ENCODE measurements at regions not wholly inside any gene's neighbourhood (a gene's known extent, or its start where the extent isn't known, plus 50 kb on each side); places are given as distances from the start of the nearest gene placed in this dataset.
"Not testable (repeated sequence)": the region's sequence is repeated elsewhere in the genome, so short reads cannot be mapped to it uniquely, and the experiment has no call there.

- DNase-seq (ENCODE audit: low spot score): no peak
- no peaks in the 10 kb centered on the region for H3K27me3 Mint-ChIP-seq (ENCODE audit: low read depth)
- no peaks in the 10 kb centered on the region for H3K4me1 Mint-ChIP-seq (ENCODE audit: low read depth)
- H3K4me3 Mint-ChIP-seq: no peak overlapping the region
- H3K36me3 Mint-ChIP-seq (ENCODE audit: low read depth): no peaks in the 10 kb centered on the region
- H3K9me3 Mint-ChIP-seq: no peaks in the 10 kb centered on the region
- H3K27ac Mint-ChIP-seq: no peak overlapping the region
Measured at GRCh38 chr1:163442895-163443294, 121.1 kb downstream of the NUF2 start.

- H3K9me3 Mint-ChIP-seq: no peaks in the 10 kb centered on the region
- no peak for DNase-seq (ENCODE audit: low spot score)
- no peaks in the 10 kb centered on the region for H3K4me1 Mint-ChIP-seq (ENCODE audit: low read depth)
- H3K27me3 Mint-ChIP-seq (ENCODE audit: low read depth): no peaks in the 10 kb centered on the region
- H3K27ac Mint-ChIP-seq: no peak overlapping the region
- H3K4me3 Mint-ChIP-seq: no peak overlapping the region
- no peaks in the 10 kb centered on the region for H3K36me3 Mint-ChIP-seq (ENCODE audit: low read depth)
Measured at GRCh38 chr1:163443863-163444262, 122.1 kb downstream of the NUF2 start.

GRCh38 chr1:163444665-163445064 is 122.9 kb downstream of the NUF2 start:
- Mint-ChIP-seq H3K27me3 (ENCODE audit: low read depth) (no peaks in the 10 kb centered on the region), H3K4me3 (no peak overlapping the region)

GRCh38 chr1:163450986-163451385 is 129.2 kb downstream of the NUF2 start:
- Mint-ChIP-seq H3K27me3 (ENCODE audit: low read depth) (no peaks in the 10 kb centered on the region), H3K4me1 (ENCODE audit: low read depth) (no peaks in the 10 kb centered on the region), H3K9me3 (no peaks in the 10 kb centered on the region), H3K36me3 (ENCODE audit: low read depth) (no peaks in the 10 kb centered on the region), H3K4me3 (no peak overlapping the region), H3K27ac (no peak overlapping the region)
- DNase-seq (ENCODE audit: low spot score): no peak

More at GRCh38 chr1:163444665-163445064, 122.9 kb downstream of the NUF2 start:
- H3K9me3 Mint-ChIP-seq: no peaks in the 10 kb centered on the region
- no peaks in the 10 kb centered on the region for H3K36me3 Mint-ChIP-seq (ENCODE audit: low read depth)
- DNase-seq (ENCODE audit: low spot score): no peak
- H3K4me1 Mint-ChIP-seq (ENCODE audit: low read depth): no peaks in the 10 kb centered on the region
- H3K27ac Mint-ChIP-seq: no peak overlapping the region

GRCh38 chr1:163459539-163459938 is 137.8 kb downstream of the NUF2 start:
- H3K27ac Mint-ChIP-seq: no peak overlapping the region
- no peak overlapping the region for H3K4me3 Mint-ChIP-seq
- no peaks in the 10 kb centered on the region for H3K27me3 Mint-ChIP-seq (ENCODE audit: low read depth)
- H3K36me3 Mint-ChIP-seq (ENCODE audit: low read depth): no peaks in the 10 kb centered on the region
- no peak for DNase-seq (ENCODE audit: low spot score)
- H3K9me3 Mint-ChIP-seq: no peaks in the 10 kb centered on the region
- no peaks in the 10 kb centered on the region for H3K4me1 Mint-ChIP-seq (ENCODE audit: low read depth)

GRCh38 chr1:163467289-163467688 is 145.5 kb downstream of the NUF2 start:
- Mint-ChIP-seq H3K9me3 (no peaks in the 10 kb centered on the region), H3K4me1 (ENCODE audit: low read depth) (no peaks in the 10 kb centered on the region), H3K27ac (no peak overlapping the region), H3K36me3 (ENCODE audit: low read depth) (no peaks in the 10 kb centered on the region), H3K4me3 (no peak overlapping the region), H3K27me3 (ENCODE audit: low read depth) (no peaks in the 10 kb centered on the region)
- no peak for DNase-seq (ENCODE audit: low spot score)

GRCh38 chr1:163471779-163472650 is 150.3 kb downstream of the NUF2 start:
- Mint-ChIP-seq H3K27me3 (ENCODE audit: low read depth) (no peaks in the 10 kb centered on the region), H3K27ac (no peak overlapping the region), H3K4me3 (no peak overlapping the region), H3K36me3 (ENCODE audit: low read depth) (no peaks in the 10 kb centered on the region), H3K4me1 (ENCODE audit: low read depth) (no peaks in the 10 kb centered on the region), H3K9me3 (no peaks in the 10 kb centered on the region)
- DNase-seq (ENCODE audit: low spot score): no peak

GRCh38 chr1:163472651-163473248 is 151.0 kb downstream of the NUF2 start:
- no peak overlapping the region for H3K27ac Mint-ChIP-seq
- no peaks in the 10 kb centered on the region for H3K27me3 Mint-ChIP-seq (ENCODE audit: low read depth)
- H3K9me3 Mint-ChIP-seq: no peaks in the 10 kb centered on the region
- H3K36me3 Mint-ChIP-seq (ENCODE audit: low read depth): no peaks in the 10 kb centered on the region
- H3K4me1 Mint-ChIP-seq (ENCODE audit: low read depth): no peaks in the 10 kb centered on the region
- DNase-seq (ENCODE audit: low spot score): no peak
- H3K4me3 Mint-ChIP-seq: no peak overlapping the region

GRCh38 chr1:163477276-163477830 is 155.6 kb downstream of the NUF2 start:
- H3K27me3 Mint-ChIP-seq (ENCODE audit: low read depth): no peaks in the 10 kb centered on the region
- peaks cover 15% of the 10 kb centered on the region for H3K9me3 Mint-ChIP-seq
- H3K4me3 Mint-ChIP-seq: no peak overlapping the region

GRCh38 chr1:163498391-163499330 is 176.9 kb downstream of the NUF2 start:
- H3K4me1 Mint-ChIP-seq (ENCODE audit: low read depth); H3K27ac Mint-ChIP-seq; H3K9me3 Mint-ChIP-seq; H3K36me3 Mint-ChIP-seq (ENCODE audit: low read depth); H3K4me3 Mint-ChIP-seq; DNase-seq (ENCODE audit: low spot score); H3K27me3 Mint-ChIP-seq (ENCODE audit: low read depth): not testable (repeated sequence)

More at GRCh38 chr1:163477276-163477830, 155.6 kb downstream of the NUF2 start:
- no peaks in the 10 kb centered on the region for H3K36me3 Mint-ChIP-seq (ENCODE audit: low read depth)
- H3K4me1 Mint-ChIP-seq (ENCODE audit: low read depth): no peaks in the 10 kb centered on the region
- H3K27ac Mint-ChIP-seq: no peak overlapping the region
- no peak for DNase-seq (ENCODE audit: low spot score)

GRCh38 chr1:163504331-163504978 is 182.7 kb downstream of the NUF2 start:
- no peak for DNase-seq (ENCODE audit: low spot score)
- H3K27ac Mint-ChIP-seq: no peak overlapping the region

GRCh38 chr1:163509114-163509513 is 187.4 kb downstream of the NUF2 start:
- no peaks in the 10 kb centered on the region for H3K4me1 Mint-ChIP-seq (ENCODE audit: low read depth)
- H3K27ac Mint-ChIP-seq: no peak overlapping the region
- DNase-seq (ENCODE audit: low spot score): no peak
- H3K4me3 Mint-ChIP-seq: no peak overlapping the region
- no peaks in the 10 kb centered on the region for H3K27me3 Mint-ChIP-seq (ENCODE audit: low read depth)
- H3K9me3 Mint-ChIP-seq: no peaks in the 10 kb centered on the region
- no peaks in the 10 kb centered on the region for H3K36me3 Mint-ChIP-seq (ENCODE audit: low read depth)

More at GRCh38 chr1:163504331-163504978, 182.7 kb downstream of the NUF2 start:
- Mint-ChIP-seq H3K4me1 (ENCODE audit: low read depth) (no peaks in the 10 kb centered on the region), H3K36me3 (ENCODE audit: low read depth) (no peaks in the 10 kb centered on the region), H3K4me3 (no peak overlapping the region), H3K27me3 (ENCODE audit: low read depth) (no peaks in the 10 kb centered on the region), H3K9me3 (no peaks in the 10 kb centered on the region)

- H3K9me3 Mint-ChIP-seq: no peaks in the 10 kb centered on the region
- DNase-seq (ENCODE audit: low spot score): no peak
- no peaks in the 10 kb centered on the region for H3K36me3 Mint-ChIP-seq (ENCODE audit: low read depth)
- no peak overlapping the region for H3K27ac Mint-ChIP-seq
- H3K27me3 Mint-ChIP-seq (ENCODE audit: low read depth): no peaks in the 10 kb centered on the region
- no peak overlapping the region for H3K4me3 Mint-ChIP-seq
- H3K4me1 Mint-ChIP-seq (ENCODE audit: low read depth): no peaks in the 10 kb centered on the region
Measured at GRCh38 chr1:163512349-163512989, 190.7 kb downstream of the NUF2 start.
